ENCODE measurements at regions not wholly inside any gene's neighbourhood (a gene's known extent, or its start where the extent isn't known, plus 50 kb on each side); places are given as distances from the start of the nearest gene placed in this dataset.

DNA sequence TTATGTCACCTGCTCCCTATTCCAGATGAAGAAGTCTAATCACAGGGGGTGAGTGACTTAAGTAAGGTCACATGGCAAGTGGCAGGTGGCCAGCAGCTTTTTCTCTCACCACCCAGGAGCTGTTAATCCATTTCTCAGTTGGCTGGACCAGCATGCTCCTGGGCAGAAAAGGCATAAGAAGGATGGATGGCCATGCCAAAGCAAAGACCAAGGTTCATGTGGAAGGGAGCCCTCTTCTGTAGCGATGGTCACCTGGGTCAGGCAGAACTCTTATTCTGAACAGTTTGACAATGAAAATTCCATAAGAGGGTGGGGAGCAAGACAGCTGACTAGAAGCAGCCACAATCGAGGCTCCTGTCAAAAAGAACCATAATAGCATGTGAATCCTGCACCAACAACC, 538.1 kb downstream of the SUCLA2 start:
- no peak for DNase-seq (ENCODE audit: low read depth in 4 of 4, low spot score in 2 of 4)

DNA sequence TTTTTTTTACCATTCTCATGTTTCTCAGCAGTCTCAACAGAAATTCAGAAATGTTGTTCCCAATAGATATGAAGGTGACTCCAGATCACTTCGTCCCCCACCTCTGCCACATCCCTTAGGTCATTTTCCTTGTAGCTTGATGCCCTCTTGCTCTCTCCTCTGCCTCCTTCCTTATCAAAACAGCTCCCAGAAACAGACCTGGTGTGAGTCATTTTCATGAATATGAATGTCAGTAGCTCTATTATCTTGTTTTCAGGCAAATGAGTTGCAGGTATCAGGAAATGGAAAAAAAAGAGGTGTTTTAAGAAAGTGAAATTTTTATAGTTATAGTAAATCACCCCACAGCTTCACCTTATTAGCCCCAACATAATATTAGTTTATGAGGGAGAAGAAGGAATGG, 539.3 kb downstream of the SUCLA2 start:
- no peak for DNase-seq (ENCODE audit: low read depth in 4 of 4, low spot score in 2 of 4)

DNA sequence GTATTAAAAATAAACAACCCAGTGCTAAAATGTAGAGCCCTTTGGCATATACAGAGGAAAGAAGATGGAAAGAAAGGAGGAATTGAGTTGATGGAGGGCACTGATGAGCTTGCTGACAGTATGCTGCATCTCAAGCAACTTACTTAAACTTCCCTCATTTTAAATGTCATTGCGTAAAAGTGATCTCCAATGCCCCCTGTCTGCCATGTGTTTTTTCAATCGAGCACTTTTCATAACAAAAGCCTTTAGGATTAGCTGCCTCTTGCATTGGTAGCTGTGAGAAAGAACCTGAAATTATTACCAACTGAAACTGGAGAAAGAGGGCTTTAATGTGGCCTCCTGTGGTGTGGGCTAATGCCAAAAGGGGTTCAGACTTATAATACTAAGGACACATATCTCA, 541.6 kb downstream of the SUCLA2 start:
- no peak for DNase-seq (ENCODE audit: low read depth in 4 of 4, low spot score in 2 of 4)

DNA sequence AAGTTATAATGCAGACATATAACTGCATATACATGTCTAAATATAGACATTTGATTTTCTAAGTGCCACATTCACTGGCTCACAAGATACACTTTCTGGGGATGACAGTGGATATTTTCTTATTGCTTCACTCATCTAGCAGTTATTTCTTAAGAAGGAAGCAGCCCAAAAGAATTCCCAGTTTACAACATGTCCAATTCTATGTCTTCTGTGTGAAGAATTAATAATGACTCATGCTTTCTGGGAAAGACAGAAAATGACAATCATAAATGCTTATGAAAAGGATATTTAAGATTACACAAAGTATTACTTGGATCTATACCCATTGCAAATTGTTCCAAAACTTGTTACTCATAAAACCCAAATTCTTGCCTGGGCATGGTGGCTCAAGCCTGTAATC, 543.4 kb downstream of the SUCLA2 start:
- no peak for DNase-seq (ENCODE audit: low read depth in 4 of 4, low spot score in 2 of 4)

DNA sequence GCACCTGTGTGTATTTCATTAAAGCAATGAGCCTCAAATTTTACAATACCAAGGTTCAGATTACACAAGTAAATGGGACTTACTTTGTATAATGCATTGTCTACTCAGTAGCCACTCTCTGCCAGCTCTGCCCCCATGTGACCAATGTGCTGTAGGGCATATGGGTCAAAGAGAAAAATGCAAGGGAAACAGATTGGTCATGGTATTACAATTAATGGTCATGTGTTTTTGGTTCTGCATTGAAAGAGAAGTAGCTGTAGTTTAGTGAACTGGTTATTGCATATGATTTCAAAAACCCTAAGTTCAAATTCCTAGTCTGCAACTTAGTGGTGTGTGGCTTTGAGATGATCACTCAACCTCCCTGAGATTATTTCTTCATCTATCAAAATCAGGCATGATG, 545.4 kb downstream of the SUCLA2 start:
- DNase-seq (ENCODE audit: low read depth in 4 of 4, low spot score in 2 of 4): no peak

GRCh38 chr13:47454986-47455385, 546.1 kb downstream of the SUCLA2 start:
- DNase-seq (ENCODE audit: low read depth in 4 of 4, low spot score in 2 of 4): no peak

GRCh38 chr13:47437406-47437805, 540.6 kb upstream of the HTR2A start:
- no peak for DNase-seq (ENCODE audit: low read depth in 4 of 4, low spot score in 2 of 4)

- no peak for DNase-seq (ENCODE audit: low read depth in 4 of 4, low spot score in 2 of 4)
Measured at GRCh38 chr13:47433461-47434005, 536.7 kb upstream of the HTR2A start.

- no peak for DNase-seq (ENCODE audit: low read depth in 4 of 4, low spot score in 2 of 4)
Measured at GRCh38 chr13:47426126-47426849, 529.4 kb upstream of the HTR2A start.

- no peak for DNase-seq (ENCODE audit: low read depth in 4 of 4, low spot score in 2 of 4)
Measured at GRCh38 chr13:47421525-47421924, 524.7 kb upstream of the HTR2A start.

DNA sequence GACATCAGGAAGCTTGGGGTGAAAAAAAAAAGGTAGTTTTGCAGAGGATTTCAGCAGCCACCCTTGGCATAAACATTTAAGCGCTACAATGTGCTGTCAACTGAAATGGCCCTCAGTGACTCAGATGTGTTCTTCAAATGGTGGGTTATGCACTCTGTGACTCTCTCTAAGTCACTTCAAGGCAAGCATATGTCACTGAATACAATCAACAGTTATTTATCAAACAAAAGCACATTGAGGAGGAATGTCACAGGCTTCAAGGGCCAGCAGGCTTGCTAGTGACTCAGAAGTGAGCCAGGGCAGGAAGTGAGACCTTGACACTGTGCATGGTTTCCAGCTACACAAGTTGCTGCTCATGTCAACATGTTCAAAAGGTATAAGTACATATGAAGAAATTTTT, 523.7 kb upstream of the HTR2A start:
- DNase-seq (ENCODE audit: low read depth in 4 of 4, low spot score in 2 of 4): no peak

- DNase-seq (ENCODE audit: low read depth in 4 of 4, low spot score in 2 of 4): no peak
Measured at GRCh38 chr13:47420020-47420419, 523.2 kb upstream of the HTR2A start.

DNA sequence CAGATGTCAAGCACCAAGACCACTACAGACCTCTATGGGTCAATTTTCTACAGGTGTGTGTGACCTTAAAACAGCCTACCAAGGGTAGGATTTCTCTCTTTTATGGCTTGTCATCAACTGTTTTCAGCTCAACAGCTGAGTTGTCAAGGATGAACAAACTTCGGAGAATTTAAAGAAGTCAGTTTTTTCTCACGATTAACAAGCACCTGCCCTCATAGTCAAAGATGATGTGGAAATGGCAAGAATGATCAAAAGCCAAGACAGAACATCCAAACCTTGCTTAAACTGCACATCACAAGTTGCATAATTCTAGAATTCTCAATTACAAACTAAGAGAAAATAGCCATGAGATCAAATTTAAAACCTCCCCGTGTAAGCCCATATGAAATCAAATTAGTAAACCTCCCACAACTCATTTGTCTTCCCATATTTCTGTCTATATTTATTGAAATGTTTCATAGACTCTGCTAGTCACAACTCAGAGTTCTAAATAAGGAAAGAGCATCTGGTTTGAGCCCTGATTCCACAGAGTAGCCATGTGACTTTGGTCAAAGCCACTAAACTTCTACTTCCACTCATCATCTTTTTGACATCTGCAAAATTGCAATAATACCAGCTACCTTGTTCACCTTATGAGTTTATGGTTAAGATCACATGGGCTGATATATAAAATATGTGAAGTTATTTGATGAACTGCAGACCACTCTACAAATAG, 521.5 kb upstream of the HTR2A start:
- no peak for DNase-seq (ENCODE audit: low read depth in 4 of 4, low spot score in 2 of 4)

DNA sequence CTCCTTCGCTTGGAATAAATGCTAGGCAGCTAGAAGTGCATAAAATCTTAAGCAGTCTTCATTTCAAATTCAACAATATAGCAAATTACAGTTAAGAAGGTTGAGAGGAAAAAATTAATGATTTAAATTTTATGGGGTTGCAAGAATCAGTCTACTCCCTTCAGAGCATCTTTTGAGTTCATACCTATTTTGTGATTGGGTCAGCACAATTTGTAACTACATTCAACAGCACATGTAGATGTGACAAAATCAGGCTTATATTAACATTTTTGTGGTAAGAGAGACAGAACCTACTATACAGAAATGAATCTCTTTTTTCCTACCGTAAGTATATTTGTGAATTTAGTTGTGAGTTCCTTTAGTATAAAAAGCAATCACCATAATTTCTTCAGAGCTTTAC, 520.6 kb upstream of the HTR2A start:
- no peak for DNase-seq (ENCODE audit: low read depth in 4 of 4, low spot score in 2 of 4)

DNA sequence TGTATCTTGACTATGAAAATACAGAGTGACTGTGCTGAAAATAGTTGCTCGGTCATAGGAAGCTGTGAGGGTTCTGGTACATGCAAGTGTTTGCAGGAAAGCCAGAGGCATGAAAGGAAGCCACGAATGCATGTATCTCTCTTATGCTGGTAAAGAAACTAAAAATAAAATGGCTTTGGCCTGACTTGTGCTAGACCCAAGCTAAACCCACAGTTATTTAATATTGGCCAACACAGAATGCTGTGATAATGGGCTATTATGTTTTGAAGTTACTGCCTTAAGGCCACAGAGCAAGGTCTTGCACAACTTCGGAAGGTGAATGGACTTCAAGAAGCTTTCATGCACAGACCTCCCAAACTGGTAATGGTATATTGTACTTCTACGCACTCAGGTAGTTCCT, 518.2 kb upstream of the HTR2A start:
- no peak for DNase-seq (ENCODE audit: low read depth in 4 of 4, low spot score in 2 of 4)

- no peak for DNase-seq (ENCODE audit: low read depth in 4 of 4, low spot score in 2 of 4)
Measured at GRCh38 chr13:47413526-47413925, 516.7 kb upstream of the HTR2A start.

- no peak for DNase-seq (ENCODE audit: low read depth in 4 of 4, low spot score in 2 of 4)
Measured at GRCh38 chr13:47413112-47413511, 516.3 kb upstream of the HTR2A start.

DNA sequence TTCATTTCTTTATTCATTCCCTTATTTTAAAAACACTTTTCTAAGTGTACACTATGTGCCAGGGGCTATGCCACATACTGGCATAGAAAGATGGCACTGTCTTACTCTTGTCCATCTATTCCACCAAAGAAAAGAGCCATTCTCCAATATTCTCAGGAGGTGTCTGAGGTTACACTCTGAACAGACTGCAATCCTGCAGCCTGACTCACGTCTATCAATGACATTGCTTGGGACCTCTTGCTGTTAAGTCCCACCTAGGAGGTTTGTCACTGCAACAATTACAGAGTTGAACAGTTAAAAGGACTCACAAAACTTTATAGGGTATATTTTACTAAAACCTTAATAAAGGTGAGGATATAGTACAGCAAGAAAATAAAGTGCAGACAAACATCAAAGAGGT, 512.9 kb upstream of the HTR2A start:
- no peak for DNase-seq (ENCODE audit: low read depth in 4 of 4, low spot score in 2 of 4)

DNA sequence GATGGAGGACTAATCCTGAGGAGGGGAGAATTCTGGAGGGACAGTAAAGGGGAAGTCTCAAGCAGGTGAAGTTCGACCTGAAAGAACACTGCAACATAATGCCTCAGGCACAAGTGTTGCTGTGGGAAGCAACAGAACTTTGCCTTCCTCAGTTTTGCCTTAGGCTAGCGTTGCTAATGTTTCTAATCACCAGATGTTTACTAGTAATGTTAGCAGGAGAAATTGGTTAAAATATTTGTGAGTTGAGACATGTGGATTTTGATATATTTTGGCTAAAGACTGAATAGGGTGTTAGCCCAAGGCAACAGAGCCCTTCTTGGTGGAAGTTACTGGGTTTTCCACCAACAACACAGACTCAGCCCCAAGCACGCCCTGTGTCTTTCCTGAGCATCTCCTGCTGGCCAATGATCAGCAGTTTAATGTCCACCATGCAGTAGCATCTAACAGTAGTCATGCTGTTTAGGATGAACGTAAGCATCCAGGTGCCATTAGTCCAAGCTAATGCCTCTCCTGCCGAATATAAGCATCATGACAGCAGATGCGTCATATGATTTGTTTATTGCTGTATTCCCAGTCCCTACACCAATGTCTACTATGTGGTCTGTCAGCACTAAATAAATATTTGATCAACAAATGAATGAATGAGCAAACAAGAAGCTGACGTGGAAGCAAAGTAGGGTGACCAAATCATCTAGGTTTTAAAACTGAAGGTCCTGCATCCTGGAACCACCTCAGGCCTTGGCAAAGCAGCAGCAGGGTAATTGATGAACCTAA, 511.9 kb upstream of the HTR2A start:
- DNase-seq (ENCODE audit: low read depth in 4 of 4, low spot score in 2 of 4): no peak

DNA sequence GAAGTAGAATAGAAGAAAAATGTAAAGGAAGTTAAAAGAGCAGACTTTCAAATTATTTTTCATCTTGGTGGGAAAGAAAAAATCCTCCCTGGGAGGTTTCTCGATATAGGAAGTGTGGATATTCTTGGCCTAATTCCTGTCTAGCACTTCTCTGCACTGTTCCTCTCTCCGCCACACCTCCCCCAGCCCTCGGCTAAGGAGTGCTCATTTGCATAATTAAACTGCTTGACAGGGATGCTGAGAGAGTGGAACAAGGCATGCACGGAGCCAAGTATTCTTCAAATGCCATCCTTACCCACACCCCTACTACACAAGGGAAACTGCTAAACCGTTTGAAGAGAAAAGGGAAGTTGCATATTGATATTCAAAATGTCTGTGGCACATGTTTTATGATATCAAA, 511.0 kb upstream of the HTR2A start:
- no peak for DNase-seq (ENCODE audit: low read depth in 4 of 4, low spot score in 2 of 4)

DNA sequence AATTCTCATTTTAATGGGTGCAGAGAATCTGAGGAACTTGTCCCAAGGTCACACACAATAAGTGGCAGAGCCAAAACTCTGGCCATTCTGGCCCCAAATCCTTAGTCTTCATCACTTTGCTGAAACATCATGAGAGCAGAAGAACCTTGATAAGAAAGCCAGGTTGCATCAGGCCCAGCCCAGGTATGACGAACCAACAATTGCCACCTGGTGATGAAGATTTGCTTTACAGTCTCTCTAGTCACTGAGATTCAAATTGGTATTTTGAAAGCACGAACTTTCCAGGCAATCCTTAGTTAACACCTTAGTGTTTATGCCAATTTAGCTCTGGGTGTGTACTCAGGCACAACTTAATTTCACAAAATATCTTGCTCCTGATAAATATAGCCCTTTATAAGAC, 502.7 kb upstream of the HTR2A start:
- DNase-seq (ENCODE audit: low read depth in 4 of 4, low spot score in 2 of 4): no peak

All from left renal cortex interstitium (tissue), 4 donors.